GM23248 (cell line): ENCODE measurements at regions not wholly inside any gene's neighbourhood (a gene's known extent, or its start where the extent isn't known, plus 50 kb on each side); places are given as distances from the start of the nearest gene placed in this dataset.

Experiments used
- DNase-seq: peaks from one replicate; pipeline ENCODE4 v3.0.0-alpha.2; 2015
- H2AFZ ChIP-seq: fragments of 200-600 bp; sonication (generic); 2 replicates; pipeline ENCODE4 v1.6.1; 2016; ENCODE audit warnings: antibody characterized with exemption
- H3F3A ChIP-seq: fragments of 200-600 bp; sonication (generic); 2 replicates; pipeline ENCODE4 v1.6.1; 2016; ENCODE audit warnings: mild to moderate bottlenecking, antibody characterized with exemption, mixed run types; ENCODE audit not compliant: insufficient read depth
- H3K27ac ChIP-seq: fragments of 200-600 bp; sonication (generic); 2 replicates; pipeline ENCODE4 v1.5.1; 2016; ENCODE audit warnings: mild to moderate bottlenecking
- H3K27me3 ChIP-seq: fragments of 200-600 bp; sonication (generic); replicated peaks from 2 replicates; pipeline ENCODE4 v1.6.1; 2016; ENCODE audit warnings: mild to moderate bottlenecking; ENCODE audit not compliant: insufficient read depth
- H3K36me3 ChIP-seq: fragments of 200-600 bp; sonication (generic); 2 replicates; pipeline ENCODE4 v1.6.1; 2016; ENCODE audit warnings: low read depth, mild to moderate bottlenecking
- H3K4me1 ChIP-seq: fragments of 200-600 bp; sonication (generic); 2 replicates; pipeline ENCODE4 v1.6.1; 2016; ENCODE audit warnings: mild to moderate bottlenecking; ENCODE audit not compliant: insufficient read depth
- H3K4me2 ChIP-seq: fragments of 200-600 bp; sonication (generic); one replicate; pipeline ENCODE4 v1.6.1; 2016; ENCODE audit warnings: mild to moderate bottlenecking; ENCODE audit not compliant: unreplicated experiment
- H3K4me3 ChIP-seq: fragments of 200-600 bp; sonication (generic); 2 replicates; pipeline ENCODE4 v1.5.1; 2016; ENCODE audit warnings: mild to moderate bottlenecking
- H3K79me2 ChIP-seq: fragments of 200-600 bp; sonication (generic); 2 replicates; pipeline ENCODE4 v1.6.1; 2016; ENCODE audit warnings: mild to moderate bottlenecking; ENCODE audit not compliant: insufficient read depth
- H3K9ac ChIP-seq: fragments of 200-600 bp; sonication (generic); 2 replicates; pipeline ENCODE4 v1.6.1; 2016; ENCODE audit warnings: mild to moderate bottlenecking
- H3K9me2 ChIP-seq: fragments of 200-600 bp; sonication (generic); 2 replicates; pipeline ENCODE4 v1.6.1; 2016; ENCODE audit warnings: mixed run types, mild to moderate bottlenecking, moderate library complexity; ENCODE audit not compliant: insufficient read depth
- H3K9me3 ChIP-seq: fragments of 200-600 bp; sonication (generic); one replicate; pipeline ENCODE4 v1.6.1; 2017; ENCODE audit warnings: low read depth
- H4K20me1 ChIP-seq: fragments of 200-600 bp; sonication (generic); 2 replicates; pipeline ENCODE4 v1.6.0; 2016; ENCODE audit not compliant: insufficient read depth
- EZH2 ChIP-seq: fragments of 200-600 bp; sonication (generic); IDR thresholded peaks from 2 replicates; pipeline ENCODE4 v1.6.1; 2018; ENCODE audit warnings: antibody characterized with exemption, mild to moderate bottlenecking; ENCODE audit not compliant: insufficient read depth, poor library complexity, severe bottlenecking
- EZH2phosphoT487 ChIP-seq: fragments of 200-600 bp; sonication (generic); IDR thresholded peaks from 2 replicates; pipeline ENCODE4 v1.6.1; 2018; ENCODE audit warnings: antibody characterized with exemption, moderate library complexity, mild to moderate bottlenecking, low read depth; ENCODE audit not compliant: insufficient read depth
- WGBS, 2 experiments: methylation state at CpG; one replicate each; pipeline ENCODE4 v1.1.6; 2015 to 2017; ENCODE audit warnings: low lambda C conversion rate in 2 of 2, low coverage in 1 of 2; ENCODE audit errors: missing lambda C conversion rate in 2 of 2; 5-methylcytosine and 5-hydroxymethylcytosine counted together
- in situ Hi-C: fragments of 300-500 bp; cut with MboI; formaldehyde crosslinking; loops from 2 replicates; pipeline ENCODE4 v1.15.0; 2020

DNA sequence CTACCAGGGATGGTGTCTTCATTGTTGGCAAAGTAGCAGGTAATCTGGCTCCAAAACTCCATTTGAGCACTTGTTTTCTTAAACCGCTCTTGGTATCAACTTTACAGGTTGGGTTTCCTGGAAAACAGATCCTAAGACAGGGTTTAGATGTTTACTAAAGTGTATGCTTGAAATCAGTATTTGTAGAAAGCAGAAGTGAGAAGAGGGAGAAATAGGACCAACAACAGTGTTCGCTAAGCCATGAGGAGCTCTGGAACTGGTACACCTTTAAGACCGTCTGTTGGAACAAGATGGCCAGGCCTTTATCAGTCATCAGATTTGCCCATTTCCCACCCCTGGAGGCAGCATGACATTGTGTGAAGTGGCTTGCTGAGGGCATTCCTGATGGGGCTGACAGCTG is 171.0 kb upstream of the COL8A1 start:
- Histone ChIP-seq H3K79me2 (no peaks in the 10 kb centered on the region), H3K27ac (no peak overlapping the region), H3K9me3 (no peaks in the 10 kb centered on the region), H4K20me1 (no peaks in the 10 kb centered on the region), H3K4me2 (no peak overlapping the region), H2AFZ (no peak overlapping the region), H3K9ac (no peak overlapping the region), H3K4me1 (peaks cover 9% of the 10 kb centered on the region), H3K4me3 (no peak overlapping the region), H3F3A (peaks cover 1% of the 10 kb centered on the region), H3K9me2 (no peaks in the 10 kb centered on the region), H3K36me3 (no peaks in the 10 kb centered on the region), H3K27me3 (no peaks in the 10 kb centered on the region)
- TF ChIP-seq EZH2phosphoT487 (no peak), EZH2 (no peak)
- no peak for DNase-seq
- in situ Hi-C loops: no loop called here
- 98% methylated on average over 3 of the region's 3 CpGs for WGBS, 2 experiments

DNA sequence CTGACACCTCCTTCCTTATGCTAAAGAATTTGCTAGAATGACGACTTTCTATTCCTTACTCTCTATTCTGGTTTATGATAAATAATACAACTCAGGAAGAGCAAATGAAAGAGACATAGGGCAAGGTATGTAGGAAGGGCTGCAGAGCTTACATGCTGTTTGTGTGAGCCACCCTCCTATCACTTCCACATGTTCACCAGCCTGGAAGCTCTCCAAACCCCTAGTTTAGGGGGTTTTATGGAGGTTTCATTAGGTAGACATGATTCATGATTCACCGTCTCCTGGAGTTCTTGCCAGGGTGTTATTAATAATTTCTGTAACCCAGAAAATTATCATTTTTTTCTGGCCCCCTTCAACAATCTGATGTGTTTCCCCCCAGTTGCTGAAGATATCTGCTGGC is 172.1 kb upstream of the COL8A1 start:
- H3K9ac ChIP-seq: no peak overlapping the region
- in situ Hi-C loops: no loop called here
- no peaks in the 10 kb centered on the region for H3F3A ChIP-seq
- no peaks in the 10 kb centered on the region for H3K4me1 ChIP-seq
- no peak overlapping the region for H3K4me3 ChIP-seq
- no peak overlapping the region for H2AFZ ChIP-seq
- H3K9me2 ChIP-seq: no peaks in the 10 kb centered on the region
- no peak for DNase-seq
- H3K4me2 ChIP-seq: no peak overlapping the region
- H4K20me1 ChIP-seq: no peaks in the 10 kb centered on the region
- H3K79me2 ChIP-seq: no peaks in the 10 kb centered on the region
- no peak overlapping the region for H3K27ac ChIP-seq
- H3K9me3 ChIP-seq: no peaks in the 10 kb centered on the region
- no peaks in the 10 kb centered on the region for H3K27me3 ChIP-seq
- 79 to 82% methylated on average over 2 of the region's 2 CpGs for WGBS, 2 experiments
- no peak for TF ChIP-seq EZH2phosphoT487
- TF ChIP-seq EZH2: no peak
- H3K36me3 ChIP-seq: no peaks in the 10 kb centered on the region

DNA sequence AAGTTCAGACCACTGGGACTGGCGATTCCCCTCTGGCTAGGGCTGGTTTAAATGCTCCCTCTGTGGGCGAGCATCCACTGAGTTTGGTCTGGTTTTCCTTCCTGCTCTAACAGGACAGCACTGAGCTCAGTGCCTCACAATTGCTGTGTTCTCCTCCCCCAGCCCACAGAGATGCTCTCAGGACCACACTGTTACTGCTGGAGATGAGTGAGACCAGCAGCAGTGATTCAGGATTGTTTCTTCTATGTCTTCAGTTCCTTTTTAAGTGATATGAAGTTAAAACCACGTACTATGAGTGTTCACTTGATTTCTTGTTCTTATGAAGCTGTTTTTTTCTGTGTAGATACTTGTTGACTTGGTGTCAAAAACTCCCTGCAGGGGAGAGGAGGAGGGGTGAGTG is 180.4 kb upstream of the COL8A1 start:
- Histone ChIP-seq H3K4me1 (no peaks in the 10 kb centered on the region), H3K9me3 (no peaks in the 10 kb centered on the region), H3K27me3 (no peaks in the 10 kb centered on the region), H3K79me2 (no peaks in the 10 kb centered on the region), H4K20me1 (no peaks in the 10 kb centered on the region), H3K4me2 (no peak overlapping the region), H3K4me3 (no peak overlapping the region), H2AFZ (no peak overlapping the region), H3K9ac (no peak overlapping the region), H3K27ac (no peak overlapping the region), H3K9me2 (no peaks in the 10 kb centered on the region), H3K36me3 (no peaks in the 10 kb centered on the region), H3F3A (no peaks in the 10 kb centered on the region)
- no peak for DNase-seq
- in situ Hi-C loops: no loop called here
- no peak for TF ChIP-seq EZH2phosphoT487
- no peak for TF ChIP-seq EZH2
- 86 to 93% methylated on average over 3 of the region's 3 CpGs for WGBS, 2 experiments

DNA sequence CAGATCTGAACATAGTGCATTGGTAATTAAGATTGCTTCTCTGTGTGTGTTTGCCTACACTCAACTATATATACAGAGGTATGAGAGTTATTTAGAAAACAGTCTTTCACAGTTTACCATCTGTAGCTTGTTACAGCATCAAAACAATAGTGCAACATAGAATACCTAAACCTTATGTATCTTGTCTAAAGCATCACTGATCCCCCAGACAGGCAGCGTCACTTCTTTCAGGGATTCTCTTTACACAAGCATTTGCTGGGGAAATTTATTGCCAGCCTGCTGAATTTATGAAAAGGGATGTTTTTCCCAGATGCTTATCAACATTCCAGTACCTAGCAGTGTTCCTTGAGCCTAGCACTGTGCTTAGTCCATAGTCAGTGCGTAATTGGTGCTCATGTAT is 195.8 kb upstream of the COL8A1 start:
- DNase-seq: no peak
- Histone ChIP-seq H3K79me2 (no peaks in the 10 kb centered on the region), H3K36me3 (no peaks in the 10 kb centered on the region), H3K4me1 (no peaks in the 10 kb centered on the region), H4K20me1 (no peaks in the 10 kb centered on the region), H2AFZ (no peak overlapping the region), H3K27ac (no peak overlapping the region), H3K4me2 (no peak overlapping the region), H3K9me2 (no peaks in the 10 kb centered on the region), H3K9me3 (no peaks in the 10 kb centered on the region), H3K27me3 (no peaks in the 10 kb centered on the region), H3K4me3 (no peak overlapping the region), H3F3A (no peaks in the 10 kb centered on the region), H3K9ac (no peak overlapping the region)
- in situ Hi-C loops: no loop called here
- 80 to 86% methylated on average over 2 of the region's 2 CpGs for WGBS, 2 experiments
- no peak for TF ChIP-seq EZH2
- TF ChIP-seq EZH2phosphoT487: no peak

DNA sequence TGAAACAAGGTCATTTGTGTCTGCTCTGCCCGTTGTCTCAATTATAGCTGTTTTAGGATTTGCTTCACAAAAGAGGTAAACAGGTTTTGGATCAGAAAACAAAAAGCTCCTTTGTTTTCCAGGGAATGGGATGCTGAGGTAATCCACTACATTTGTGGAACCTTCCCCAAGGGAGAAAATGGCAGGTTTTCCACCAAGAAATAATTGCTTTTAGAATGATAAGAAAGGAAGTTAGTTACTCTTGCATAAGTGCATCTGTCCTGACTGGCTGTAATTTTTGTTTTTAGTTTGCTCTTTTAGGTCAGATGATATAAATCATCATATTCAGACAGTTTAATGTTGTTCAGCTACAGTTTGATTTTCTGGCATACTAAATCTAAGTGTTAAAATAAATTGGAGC is 198.5 kb upstream of the COL8A1 start:
- Histone ChIP-seq H3K4me3 (no peak overlapping the region), H3F3A (no peaks in the 10 kb centered on the region), H4K20me1 (no peaks in the 10 kb centered on the region), H3K9me2 (no peaks in the 10 kb centered on the region), H3K9me3 (no peaks in the 10 kb centered on the region), H3K79me2 (no peaks in the 10 kb centered on the region), H3K9ac (no peak overlapping the region), H3K27me3 (no peaks in the 10 kb centered on the region), H3K36me3 (no peaks in the 10 kb centered on the region), H3K4me1 (no peaks in the 10 kb centered on the region), H3K4me2 (no peak overlapping the region), H3K27ac (no peak overlapping the region), H2AFZ (no peak overlapping the region; the same call in 1 of the 2 replicates)
- no peak for DNase-seq
- in situ Hi-C loops: no loop called here
- 60 to 77% methylated on average over 1 of the region's 1 CpG for WGBS, 2 experiments
- no peak for TF ChIP-seq EZH2phosphoT487
- no peak for TF ChIP-seq EZH2
